Sciatic nerve (tissue), 2 donors: ENCODE measurements at regions not wholly inside any gene's neighbourhood (a gene's known extent, or its start where the extent isn't known, plus 50 kb on each side); places are given as distances from the start of the nearest gene placed in this dataset.
A peak's percentile ranks its signal among the peaks of the same experiment; 100 is the strongest.
"Not testable (repeated sequence)": the region's sequence is repeated elsewhere in the genome, so short reads cannot be mapped to it uniquely, and the experiment has no call there.

ENCODE experiments used
- ATAC-seq: fragments of 200-7000 bp; cut with Tn5 transposase; one replicate; pipeline ENCODE4 v1.9.1; 2020; ENCODE audit warnings: mild to moderate bottlenecking, moderate library complexity
- DNase-seq: peaks from one replicate; pipeline ENCODE4 v3.0.0-alpha.2; 2020; ENCODE audit warnings: low spot score
- intact Hi-C: fragments of 100-400 bp; cut with DNase I; formaldehyde crosslinking; loops from one replicate; pipeline ENCODE4 v1.14.2; 2022
- donor health status: DM: no; HTN: no; CAD: no.
- donor health status: DM: no; HTN: no; CAD: no.

DNA sequence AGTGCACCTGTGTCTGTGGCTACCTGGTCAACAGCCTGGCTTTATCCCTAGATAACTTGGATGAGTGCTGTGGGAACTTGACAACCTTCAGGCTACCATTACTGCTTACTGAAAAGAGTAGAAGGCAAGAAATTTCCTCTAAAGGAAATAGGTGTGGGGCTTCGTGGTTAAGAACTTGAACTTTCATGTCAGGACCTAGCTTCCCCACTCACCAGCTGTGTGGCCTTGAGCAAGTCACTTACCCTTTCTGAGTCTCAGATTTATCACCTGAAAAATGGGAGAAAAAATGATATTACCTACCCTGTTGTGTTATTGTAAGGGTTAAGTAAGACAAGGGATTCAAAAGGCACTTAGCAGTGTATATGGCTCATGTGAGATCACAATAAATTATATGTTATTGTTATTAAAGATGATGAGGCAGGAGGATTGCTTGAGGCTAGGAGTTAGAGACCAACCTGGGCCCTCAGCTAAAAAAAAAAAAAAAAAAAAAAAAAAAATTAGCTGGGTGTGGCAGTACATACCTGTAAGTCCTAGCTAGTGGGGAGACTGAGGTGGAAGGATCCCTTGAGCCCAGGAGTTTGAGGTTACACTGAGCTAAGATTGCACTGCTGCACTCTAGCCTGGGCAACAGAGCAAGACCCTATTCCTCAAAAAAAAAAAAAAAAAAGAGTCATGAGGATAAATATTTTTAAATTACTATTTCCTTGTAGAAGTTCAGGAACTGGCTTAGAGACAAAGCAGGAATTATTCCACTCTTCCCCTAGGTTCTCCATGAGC is 97.0 kb upstream of the SPRY4 start:
- DNase-seq (no peak), ATAC-seq (no peak)
- intact Hi-C loops = no loop called here

DNA sequence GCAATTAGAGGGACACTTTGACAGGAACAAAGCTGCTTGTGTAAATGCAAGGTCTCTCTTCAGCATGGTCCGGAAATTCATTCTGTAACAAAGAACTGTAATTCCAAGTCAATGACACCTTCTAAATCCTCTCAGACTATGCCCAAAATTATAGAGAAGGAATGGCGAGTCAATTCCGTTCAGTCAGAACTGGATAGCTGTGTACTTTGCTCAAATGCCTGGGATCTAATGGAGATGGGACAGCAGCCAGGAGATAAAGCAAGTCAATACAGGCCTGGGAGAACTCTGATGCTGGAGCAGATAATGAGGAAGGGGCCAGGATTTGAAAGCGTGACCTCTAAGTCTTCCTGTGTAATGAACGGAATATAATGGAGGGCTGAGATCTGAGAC is 96.4 kb upstream of the SPRY4 start:
- DNase-seq (no peak), ATAC-seq (no peak)
- intact Hi-C loops = no loop called here

- no peak for ATAC-seq
- DNase-seq = no peak
- intact Hi-C loops = no loop called here
These were observed 95.9 kb upstream of the SPRY4 start for GRCh38 chr5:142420561-142421227.

- no peak for ATAC-seq
- intact Hi-C loops = no loop called here
- no peak for DNase-seq
These were observed 87.8 kb upstream of the SPRY4 start for GRCh38 chr5:142412581-142412980.

DNA sequence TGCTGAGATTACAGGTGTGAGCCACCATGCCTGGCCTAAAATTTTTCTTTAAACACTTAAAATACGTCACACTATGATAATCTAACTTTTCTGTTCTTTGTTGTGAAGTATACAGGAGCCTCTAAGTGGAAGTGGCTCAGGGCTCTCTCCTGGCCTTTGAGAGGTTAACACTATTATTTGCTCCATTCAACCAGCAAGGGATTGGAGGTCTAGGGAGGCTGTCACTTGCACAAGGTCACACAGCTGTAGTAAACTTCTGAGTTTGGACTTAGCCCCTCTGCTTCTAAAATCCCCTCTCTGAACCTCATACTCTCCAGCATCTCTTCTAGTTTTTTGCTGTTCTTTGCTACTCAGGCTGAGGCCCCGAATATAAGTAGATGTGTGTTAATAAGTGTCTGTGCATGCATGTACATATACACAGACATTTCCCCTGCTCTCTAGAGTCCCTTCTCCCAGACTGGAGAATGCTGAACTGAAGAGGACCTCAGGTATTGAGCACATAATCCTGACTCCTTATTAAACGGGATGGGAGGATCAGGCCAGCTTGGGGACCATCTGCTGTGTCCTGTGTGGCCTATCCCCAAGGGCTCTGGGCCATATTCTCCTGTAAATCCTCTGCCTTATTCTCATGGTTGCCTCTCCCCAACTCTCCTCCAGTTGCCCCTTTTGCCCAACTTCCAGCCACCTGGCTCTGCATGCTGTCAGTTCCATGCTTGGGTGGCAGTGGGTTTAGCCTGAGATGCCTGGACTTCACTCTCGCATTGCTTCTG is 87.0 kb upstream of the SPRY4 start:
- ATAC-seq (no peak), DNase-seq (no peak)
- intact Hi-C loops = no loop called here

DNA sequence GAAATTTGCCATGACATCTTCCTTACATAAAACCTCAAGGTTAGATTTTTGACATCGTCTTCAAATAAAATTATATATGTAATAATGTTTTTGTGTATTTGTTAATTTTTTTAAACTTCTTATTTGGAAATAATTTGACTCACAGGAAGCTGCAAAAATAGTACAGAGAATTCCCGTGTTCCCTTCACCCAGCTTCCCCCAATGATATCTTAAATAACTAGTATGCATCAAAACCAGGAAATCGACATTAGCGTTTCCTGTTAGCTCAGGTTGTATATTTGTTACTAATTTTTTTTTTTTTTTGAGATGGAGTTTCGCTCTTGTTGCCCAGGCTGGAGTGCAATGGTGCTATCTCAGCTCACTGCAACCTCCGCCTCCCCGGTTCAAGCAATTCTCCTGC is 86.3 kb upstream of the SPRY4 start:
- intact Hi-C loops = no loop called here
- DNase-seq = no peak

DNA sequence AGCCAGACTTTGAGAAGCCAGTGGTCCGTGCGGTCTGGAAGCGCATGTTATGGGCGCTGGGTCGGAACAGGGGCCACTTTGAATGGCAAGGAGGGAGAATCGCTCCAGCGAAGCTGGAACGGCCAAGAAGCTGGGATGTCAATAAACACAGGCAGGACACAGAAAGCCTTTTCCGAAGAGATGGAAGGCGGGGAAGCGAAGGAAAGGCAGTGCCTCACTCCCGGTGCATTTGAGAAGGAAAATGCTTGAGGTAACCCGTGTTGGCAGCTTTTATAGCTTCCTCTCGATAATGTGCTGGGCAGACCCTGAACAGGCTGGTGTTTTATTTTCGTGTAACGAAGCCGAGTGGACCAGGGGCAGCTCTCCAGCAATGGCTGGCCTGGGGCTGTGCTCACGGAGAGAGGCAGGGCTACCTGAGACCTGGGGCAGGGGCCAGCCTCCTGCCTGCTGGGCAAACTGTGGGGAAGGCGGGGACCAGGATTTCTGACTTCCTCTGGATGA is 84.2 kb upstream of the SPRY4 start:
- intact Hi-C loops = no loop called here
- DNase-seq = no peak
- peak; percentile 11 for ATAC-seq

More for the DNA sequence above, 86.3 kb upstream of the SPRY4 start:
- ATAC-seq = no peak

DNA sequence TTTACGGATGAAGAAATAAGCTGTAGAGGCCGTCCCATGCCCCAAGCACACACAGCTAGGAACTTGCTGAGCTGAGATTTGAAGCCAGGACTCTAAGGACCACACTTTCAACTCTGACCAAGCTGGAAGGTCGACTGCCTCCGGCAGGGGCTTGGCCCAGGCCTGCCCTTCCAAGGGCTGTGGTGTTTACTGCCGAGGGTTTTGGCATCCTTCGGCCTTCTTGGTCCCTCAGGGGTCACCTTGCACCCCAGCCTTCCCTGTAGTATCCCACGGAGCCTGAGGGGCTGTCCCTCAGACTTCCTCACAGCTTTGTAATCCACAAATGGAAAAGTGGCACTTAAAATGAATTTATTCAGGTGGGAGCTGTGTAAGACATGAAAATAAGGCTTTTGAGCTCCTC is 83.7 kb upstream of the SPRY4 start:
- intact Hi-C loops = no loop called here
- no peak for DNase-seq
- ATAC-seq = no peak

DNA sequence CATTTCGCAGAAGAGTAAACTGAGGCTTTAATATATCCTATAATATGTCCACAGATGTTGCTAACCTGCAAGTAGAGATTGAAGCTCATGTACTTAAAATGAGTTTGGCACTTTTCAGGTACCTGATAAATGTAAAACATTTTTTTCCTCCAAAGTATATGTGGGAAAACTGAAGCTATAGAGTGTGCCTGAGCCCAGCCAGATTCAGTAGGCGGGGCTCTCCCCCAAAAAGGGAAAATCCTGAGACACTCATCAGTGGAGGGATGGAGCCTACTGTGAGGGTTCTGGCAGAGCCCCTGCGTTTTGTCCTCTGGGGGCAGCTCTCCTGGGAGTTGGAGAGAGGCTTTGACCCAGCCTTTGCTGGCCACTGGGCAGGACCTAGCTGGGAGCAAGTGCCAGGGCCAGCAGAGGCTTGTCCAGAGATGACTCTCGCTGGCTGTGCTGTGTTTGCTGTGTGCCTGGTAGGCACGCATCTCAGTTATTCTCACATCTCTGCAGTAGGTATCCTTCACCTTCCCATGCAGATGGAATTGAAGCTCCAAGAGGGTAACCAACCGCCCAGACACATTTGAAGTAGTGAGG is 81.1 kb upstream of the SPRY4 start:
- ATAC-seq (no peak), DNase-seq (no peak)
- intact Hi-C loops = no loop called here

GRCh38 chr5:142405023-142405422 is 80.2 kb upstream of the SPRY4 start:
- DNase-seq (no peak), ATAC-seq (no peak)
- intact Hi-C loops = no loop called here

GRCh38 chr5:142404046-142404477 is 79.2 kb upstream of the SPRY4 start:
- ATAC-seq = no peak
- intact Hi-C loops = no loop called here
- DNase-seq = no peak

GRCh38 chr5:142403583-142403982 is 78.8 kb upstream of the SPRY4 start:
- ATAC-seq (no peak), DNase-seq (no peak)
- intact Hi-C loops = no loop called here

DNA sequence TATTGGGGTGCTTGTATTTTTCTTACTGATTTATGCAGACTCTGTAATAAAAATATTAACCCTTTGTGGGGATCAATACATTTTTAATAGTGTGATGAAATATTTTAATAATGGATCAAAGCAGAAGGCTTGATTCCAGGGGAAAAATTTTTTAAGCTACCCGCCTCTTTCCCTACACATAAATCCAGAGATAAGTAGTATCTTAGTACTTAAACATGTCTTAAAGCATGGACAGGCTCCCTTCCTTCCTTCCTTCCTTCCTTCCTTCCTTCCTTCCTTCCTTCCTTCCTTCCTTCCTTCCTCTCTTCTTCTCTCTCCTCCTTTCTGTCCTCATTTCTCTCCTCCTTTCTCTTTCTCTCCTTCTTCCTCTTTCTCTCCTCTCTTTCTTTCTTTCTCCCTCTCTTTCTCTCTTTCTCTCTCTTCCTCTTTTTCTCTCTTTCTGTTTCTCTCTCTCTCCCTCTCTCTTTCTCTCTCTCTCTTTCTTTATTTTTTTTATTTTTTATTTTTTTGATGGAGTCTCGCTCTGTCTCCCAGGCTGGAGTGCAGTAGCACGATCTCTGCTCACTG is 78.0 kb upstream of the SPRY4 start:
- no peak for ATAC-seq
- DNase-seq = no peak
- intact Hi-C loops = no loop called here

GRCh38 chr5:142400415-142400814 is 75.6 kb upstream of the SPRY4 start:
- ATAC-seq (peak; percentile 20), DNase-seq (no peak)
- intact Hi-C loops = no loop called here

DNA sequence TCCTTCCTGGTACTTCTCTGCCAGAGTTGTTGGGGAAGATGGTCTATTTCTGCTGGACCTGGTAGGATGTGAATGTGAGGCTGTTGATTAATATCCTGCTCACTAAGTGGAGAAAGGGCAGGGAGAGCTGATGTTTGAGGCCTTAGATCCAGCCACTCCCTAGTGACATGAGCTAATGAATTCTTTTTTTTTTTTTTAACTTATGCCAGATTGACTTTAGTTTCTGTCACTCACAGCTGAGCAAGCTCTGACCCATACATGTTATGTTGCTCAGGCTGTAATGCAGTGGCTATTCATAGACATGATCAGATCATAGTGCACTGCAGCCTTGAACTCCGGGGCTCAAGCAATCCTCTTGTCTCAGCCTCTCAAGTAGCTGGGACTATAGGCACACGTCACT is 75.1 kb upstream of the SPRY4 start:
- DNase-seq (no peak), ATAC-seq (no peak)
- intact Hi-C loops = no loop called here

DNA sequence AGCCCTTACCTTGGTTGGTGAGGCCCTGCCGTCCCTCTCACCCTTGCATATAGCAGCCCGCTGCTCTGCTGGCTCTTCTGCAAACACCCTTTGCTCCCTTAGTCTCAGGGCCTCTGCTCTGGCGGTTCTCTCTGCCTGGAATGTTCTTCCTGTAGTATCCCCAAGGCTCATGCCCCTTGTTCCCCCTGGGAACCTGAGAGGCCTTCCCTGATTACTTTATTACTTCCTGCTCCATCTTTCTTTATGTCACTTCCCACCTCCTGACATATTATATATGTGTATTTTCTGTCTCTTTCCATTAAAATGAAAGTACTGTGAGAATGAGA is 73.9 kb upstream of the SPRY4 start:
- intact Hi-C loops = no loop called here
- DNase-seq (no peak), ATAC-seq (no peak)

DNA sequence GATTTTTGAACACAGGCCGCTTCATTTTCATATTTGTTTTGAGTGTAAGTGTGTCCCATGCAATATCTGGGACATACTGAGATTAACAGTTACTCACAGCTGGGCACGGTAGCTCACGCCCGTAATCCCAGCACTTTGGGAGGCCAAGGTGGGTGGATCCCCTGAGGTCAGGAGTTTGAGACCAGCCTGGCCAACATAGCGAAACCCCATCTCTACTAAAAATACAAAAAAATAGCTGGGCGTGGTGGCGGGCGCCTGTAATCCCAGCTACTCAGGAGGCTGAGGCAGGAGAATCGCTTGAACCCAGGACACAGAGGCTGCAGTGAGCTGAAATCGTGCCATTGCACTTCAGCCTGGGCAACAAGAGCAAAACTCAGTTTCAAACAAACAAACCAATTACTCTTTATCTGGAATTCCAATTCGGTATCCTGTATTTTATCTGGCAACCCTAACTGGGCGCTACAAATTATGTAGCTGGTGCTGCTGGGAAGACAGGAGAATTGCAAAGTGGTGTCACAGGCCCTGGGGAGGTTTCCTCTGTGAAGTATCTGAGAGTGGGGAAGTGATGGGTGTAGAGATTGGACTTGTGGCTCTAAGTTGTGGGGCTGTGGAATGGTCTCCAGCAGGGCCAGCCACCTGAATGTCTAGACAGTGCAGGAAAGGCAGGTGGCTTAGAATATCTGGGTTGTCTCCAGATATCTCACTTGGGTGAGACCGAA is 73.3 kb upstream of the SPRY4 start:
- intact Hi-C loops, ATAC-seq, DNase-seq: not testable (repeated sequence)

GRCh38 chr5:142397178-142397577 is 72.4 kb upstream of the SPRY4 start:
- ATAC-seq (no peak), DNase-seq (no peak)
- intact Hi-C loops = no loop called here
